ENCODE measurements at regions not wholly inside any gene's neighbourhood (a gene's known extent, or its start where the extent isn't known, plus 50 kb on each side); places are given as distances from the start of the nearest gene placed in this dataset.
"Not testable (repeated sequence)": the region's sequence is repeated elsewhere in the genome, so short reads cannot be mapped to it uniquely, and the experiment has no call there.

DNA sequence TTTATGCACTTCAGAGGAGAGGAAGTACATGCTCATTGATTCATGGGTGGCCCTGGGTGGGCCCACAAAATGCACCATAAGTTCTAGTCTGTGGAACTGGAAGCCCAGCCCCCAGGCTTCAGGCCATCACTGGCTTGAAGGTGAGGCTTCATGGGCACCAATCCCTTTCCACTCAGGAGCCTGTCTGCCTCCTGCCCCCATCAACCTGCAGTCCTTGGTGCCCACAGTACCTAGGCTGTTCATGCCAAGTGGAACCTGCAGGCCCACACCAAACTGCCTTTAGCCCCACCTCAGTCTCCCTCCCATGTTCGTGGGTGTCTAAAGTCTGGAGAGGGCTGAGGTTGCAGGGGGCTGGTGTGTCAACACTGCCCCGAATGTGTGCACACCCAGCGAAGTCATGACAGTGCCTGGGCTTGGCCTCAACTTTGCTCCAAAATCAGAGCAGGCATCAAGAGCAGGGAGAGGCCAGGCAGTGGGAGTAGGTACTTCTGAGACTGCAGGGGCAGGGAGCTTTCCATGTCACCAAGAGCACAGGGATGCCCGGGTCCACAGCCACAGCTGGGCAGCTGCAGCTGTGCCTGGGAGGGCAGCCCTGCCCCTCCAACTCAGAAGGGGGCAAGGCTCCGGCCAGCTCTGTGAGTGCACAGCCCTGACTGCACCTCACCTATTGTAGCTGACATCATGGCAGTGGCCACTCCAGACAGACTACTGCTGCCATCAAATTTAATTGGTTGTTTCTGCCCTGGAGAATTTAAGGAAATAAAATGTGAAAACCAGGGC, 1250.4 kb upstream of the IGFBP7 start:
- Mint-ChIP-seq H3K9me3 (ENCODE audit: low read depth) (peaks cover 22% of the 10 kb centered on the region), H3K4me3 (no peak overlapping the region), H3K36me3 (no peaks in the 10 kb centered on the region), H3K4me1 (no peaks in the 10 kb centered on the region), H3K27me3 (no peaks in the 10 kb centered on the region), H3K27ac (no peak overlapping the region)
- DNase-seq (no peak), ATAC-seq (no peak)
- CTCF ChIA-PET, result no interaction called here

DNA sequence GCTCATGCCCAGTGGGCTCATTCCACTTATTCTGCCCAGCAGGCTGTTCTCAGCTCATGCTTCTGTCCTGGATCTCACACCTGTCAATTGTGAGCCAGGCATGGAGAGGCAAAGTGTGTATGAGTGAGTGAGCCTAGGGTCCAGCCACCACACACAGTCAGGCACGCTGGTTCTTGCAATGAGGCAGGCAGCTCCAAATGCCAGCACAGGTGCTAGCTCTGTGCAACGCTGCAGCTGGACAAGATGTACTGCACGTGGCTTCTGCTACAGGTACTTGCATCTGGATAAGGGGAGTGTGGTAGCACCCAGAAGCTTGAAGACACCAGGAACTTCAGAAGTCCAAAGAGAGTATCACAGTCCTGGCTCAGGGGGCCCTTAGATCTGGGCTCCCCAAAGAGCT, 1249.4 kb upstream of the IGFBP7 start:
- DNase-seq (no peak), ATAC-seq (no peak)
- Mint-ChIP-seq H3K27ac (no peak overlapping the region), H3K36me3 (no peaks in the 10 kb centered on the region), H3K4me1 (no peaks in the 10 kb centered on the region), H3K27me3 (no peaks in the 10 kb centered on the region), H3K4me3 (no peak overlapping the region), H3K9me3 (ENCODE audit: low read depth) (peaks cover 21% of the 10 kb centered on the region)
- CTCF ChIA-PET, result no interaction called here

DNA sequence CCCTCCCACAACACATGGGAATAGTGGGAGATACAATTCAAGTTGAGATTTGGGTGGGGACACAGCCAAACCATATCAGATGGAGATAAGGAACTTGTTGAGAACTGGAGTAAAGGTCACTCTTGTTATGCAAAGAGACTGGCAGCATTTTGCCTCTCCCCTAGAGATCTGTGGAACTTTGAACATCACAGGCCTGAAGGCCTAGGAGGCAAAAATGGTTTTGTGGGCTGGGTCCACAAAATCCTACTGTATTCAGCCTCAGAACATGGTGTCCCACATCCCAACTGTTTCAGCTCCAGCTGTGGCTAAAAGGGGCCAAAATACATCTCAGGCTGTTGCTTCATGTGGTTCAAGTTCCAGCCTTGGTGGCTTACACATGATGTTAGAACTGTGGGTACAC, 1247.8 kb upstream of the IGFBP7 start:
- DNase-seq (no peak), ATAC-seq (no peak)
- Mint-ChIP-seq H3K4me1 (no peaks in the 10 kb centered on the region), H3K27me3 (no peaks in the 10 kb centered on the region), H3K4me3 (no peak overlapping the region), H3K9me3 (ENCODE audit: low read depth) (peaks cover 21% of the 10 kb centered on the region), H3K27ac (no peak overlapping the region), H3K36me3 (no peaks in the 10 kb centered on the region)
- CTCF ChIA-PET, result no interaction called here

DNA sequence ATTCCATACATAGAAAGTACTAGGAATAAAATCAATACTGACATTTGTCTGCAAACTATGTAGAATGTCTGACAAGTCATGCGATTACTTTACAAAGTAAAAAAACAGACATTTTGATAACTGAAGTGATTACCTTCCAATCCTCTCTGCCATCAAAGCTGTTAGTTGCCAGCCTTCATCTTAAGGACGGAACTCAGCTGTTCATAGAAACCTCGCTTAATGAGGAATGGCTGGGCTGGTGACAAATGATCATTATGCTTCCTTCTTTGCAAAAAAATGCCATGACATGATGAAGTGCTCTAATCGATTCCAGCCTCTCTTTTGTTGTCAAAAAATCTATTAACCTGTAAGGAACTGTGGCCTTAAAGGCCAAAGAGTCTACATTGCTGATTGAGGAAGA, 1214.9 kb upstream of the IGFBP7 start:
- no peak overlapping the region for H3K4me3 Mint-ChIP-seq
- no peaks in the 10 kb centered on the region for H3K4me1 Mint-ChIP-seq
- no peaks in the 10 kb centered on the region for H3K36me3 Mint-ChIP-seq
- DNase-seq (no peak), ATAC-seq (no peak)
- no peak overlapping the region for H3K27ac Mint-ChIP-seq
- H3K27me3 Mint-ChIP-seq, result no peaks in the 10 kb centered on the region
- CTCF ChIA-PET, result no interaction called here
- peaks cover 4% of the 10 kb centered on the region for H3K9me3 Mint-ChIP-seq (ENCODE audit: low read depth)

DNA sequence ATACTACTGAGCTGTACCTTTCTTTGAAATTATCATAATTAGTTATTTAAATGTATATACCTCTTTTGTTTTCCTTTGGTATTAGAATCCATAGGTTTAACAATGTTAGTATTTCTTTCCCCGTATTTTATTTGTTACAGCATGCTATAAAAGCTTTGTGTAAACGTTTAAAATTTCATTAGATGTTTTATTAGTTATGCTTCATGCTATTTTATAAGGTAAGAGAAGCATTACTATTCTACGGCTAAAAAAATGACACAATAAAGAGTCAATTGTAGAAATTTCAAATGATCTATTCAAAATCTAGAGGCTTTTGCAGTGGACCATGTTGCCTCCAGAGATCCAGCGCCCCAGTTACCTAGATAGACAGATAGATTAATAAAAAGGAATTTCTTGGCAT, 1203.3 kb upstream of the IGFBP7 start:
- DNase-seq (no peak), ATAC-seq (no peak)
- Mint-ChIP-seq H3K36me3 (no peaks in the 10 kb centered on the region), H3K4me1 (no peaks in the 10 kb centered on the region), H3K27ac (no peak overlapping the region), H3K4me3 (no peak overlapping the region), H3K9me3 (ENCODE audit: low read depth) (peaks cover 2% of the 10 kb centered on the region), H3K27me3 (no peaks in the 10 kb centered on the region)
- CTCF ChIA-PET, result no interaction called here

DNA sequence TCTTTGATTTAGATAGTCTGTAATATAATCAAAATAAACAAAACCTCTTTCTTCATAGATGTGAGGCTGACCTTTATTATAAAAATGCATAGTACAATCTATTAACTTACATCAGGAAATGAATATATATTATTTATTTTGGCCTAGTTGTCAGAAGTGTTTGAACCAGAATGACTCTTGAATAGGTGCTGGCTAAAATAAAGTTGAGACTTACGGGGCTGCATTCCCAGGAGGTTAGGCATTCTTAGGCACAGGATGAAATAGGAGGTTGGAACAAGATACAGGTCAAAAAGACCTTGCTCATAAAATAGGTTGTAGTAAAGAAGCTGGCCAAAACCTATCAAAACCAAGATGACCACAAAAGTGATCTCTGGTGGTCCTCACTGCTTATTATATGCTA, 1193.3 kb upstream of the IGFBP7 start:
- H3K27ac Mint-ChIP-seq, result no peak overlapping the region
- no peak overlapping the region for H3K4me3 Mint-ChIP-seq
- DNase-seq, result no peak
- H3K9me3 Mint-ChIP-seq (ENCODE audit: low read depth), result no peaks in the 10 kb centered on the region
- no peak for ATAC-seq
- H3K4me1 Mint-ChIP-seq, result no peaks in the 10 kb centered on the region
- H3K27me3 Mint-ChIP-seq, result no peaks in the 10 kb centered on the region
- CTCF ChIA-PET, result no interaction called here
- no peaks in the 10 kb centered on the region for H3K36me3 Mint-ChIP-seq

DNA sequence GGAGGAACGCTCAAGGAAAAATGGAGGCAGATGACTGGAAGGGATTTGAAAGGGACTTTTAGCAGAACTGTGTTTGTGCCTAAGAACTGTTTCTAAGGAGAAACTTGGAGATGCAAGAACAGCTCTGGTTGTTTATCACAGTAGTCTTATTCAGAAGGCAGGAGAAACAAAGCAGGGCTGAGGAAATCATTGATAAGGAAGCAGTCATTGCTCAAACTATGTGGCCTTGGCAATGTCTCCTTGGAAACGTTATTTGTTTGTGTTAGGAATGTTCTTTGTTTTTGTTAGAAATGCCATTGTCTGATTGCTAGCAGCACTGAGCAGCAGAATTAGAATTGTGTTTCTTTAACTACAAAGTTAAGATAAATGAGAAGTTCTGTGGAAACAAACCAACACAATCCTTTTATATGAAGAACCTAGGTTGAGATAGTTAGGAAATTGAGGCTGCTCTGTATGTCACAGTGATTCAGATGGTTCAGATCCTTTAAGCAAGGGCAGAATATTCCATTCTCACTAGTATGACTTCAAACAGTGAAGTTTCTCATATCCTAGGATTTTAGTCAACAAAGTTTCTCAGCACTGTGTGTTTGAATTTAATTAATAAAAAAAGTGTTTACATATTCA, 1191.3 kb upstream of the IGFBP7 start:
- Mint-ChIP-seq H3K27ac (no peak overlapping the region), H3K27me3 (no peaks in the 10 kb centered on the region), H3K36me3 (no peaks in the 10 kb centered on the region), H3K4me1 (no peaks in the 10 kb centered on the region), H3K9me3 (ENCODE audit: low read depth) (no peaks in the 10 kb centered on the region), H3K4me3 (no peak overlapping the region)
- CTCF ChIA-PET, result no interaction called here
- DNase-seq (no peak), ATAC-seq (no peak)

DNA sequence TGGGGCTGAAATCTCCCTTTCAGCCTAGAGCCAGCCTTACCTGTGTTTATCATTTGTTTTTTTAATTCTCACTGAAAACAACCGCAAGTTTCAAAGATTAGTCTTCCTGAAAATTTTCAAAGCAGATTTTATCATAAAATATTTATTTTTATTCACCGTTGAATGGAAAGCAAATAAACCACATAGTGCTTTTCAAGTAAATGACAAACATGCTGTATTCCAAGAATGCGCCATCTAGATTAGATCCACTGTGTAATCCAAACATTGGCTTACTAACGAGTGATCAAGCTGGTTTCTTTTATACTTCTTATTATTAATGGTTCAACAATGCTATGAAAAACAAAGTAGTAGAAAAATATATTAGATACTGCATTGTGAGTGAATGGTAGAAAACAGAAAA, 1176.2 kb upstream of the IGFBP7 start:
- no peak overlapping the region for H3K27ac Mint-ChIP-seq
- no peaks in the 10 kb centered on the region for H3K4me1 Mint-ChIP-seq
- H3K4me3 Mint-ChIP-seq, result no peak overlapping the region
- no peaks in the 10 kb centered on the region for H3K27me3 Mint-ChIP-seq
- no peak for ATAC-seq
- CTCF ChIA-PET, result no interaction called here
- no peak for DNase-seq
- H3K36me3 Mint-ChIP-seq, result no peaks in the 10 kb centered on the region
- H3K9me3 Mint-ChIP-seq (ENCODE audit: low read depth), result peaks cover 2% of the 10 kb centered on the region

DNA sequence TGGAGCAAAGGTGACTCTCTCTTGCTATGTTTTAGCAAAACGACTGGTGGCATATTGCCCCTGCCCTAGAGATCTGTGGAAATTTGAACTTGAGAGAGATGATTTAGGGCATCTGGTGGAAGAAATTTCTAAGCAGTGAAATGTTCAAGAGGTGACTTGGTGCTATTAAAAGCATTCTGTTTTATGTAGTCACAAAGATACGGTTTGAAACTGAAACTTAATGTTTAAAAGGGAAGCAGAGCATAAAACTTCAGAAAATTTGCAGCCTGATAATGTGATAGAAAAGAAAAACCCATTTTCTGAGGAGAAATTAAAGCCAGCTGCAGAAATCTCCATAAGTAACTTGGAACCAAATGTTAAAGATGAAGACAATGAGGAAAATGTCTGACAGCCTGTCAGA, 1170.7 kb upstream of the IGFBP7 start:
- ATAC-seq; H3K4me3 Mint-ChIP-seq; H3K9me3 Mint-ChIP-seq (ENCODE audit: low read depth); H3K27me3 Mint-ChIP-seq; DNase-seq; H3K4me1 Mint-ChIP-seq; CTCF ChIA-PET; H3K27ac Mint-ChIP-seq; H3K36me3 Mint-ChIP-seq: not testable (repeated sequence)

DNA sequence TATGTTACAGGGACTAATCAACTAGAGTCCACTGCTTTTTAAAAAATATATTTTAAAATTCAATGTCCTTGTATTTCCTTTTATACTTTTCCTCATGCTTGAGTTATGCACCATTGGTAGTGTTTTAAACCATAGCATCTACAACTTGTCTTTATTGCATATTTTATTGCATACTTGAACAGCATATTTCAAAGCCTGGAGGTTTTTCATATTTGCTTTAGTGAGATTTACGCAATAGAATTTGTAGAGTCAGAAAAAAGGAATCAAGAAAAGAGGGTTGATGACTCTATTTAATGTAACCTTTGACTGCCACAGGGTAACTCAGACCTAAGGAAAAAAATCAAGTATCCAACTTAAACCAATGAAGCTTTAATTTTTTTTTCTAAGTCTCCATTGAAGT, 1165.7 kb upstream of the IGFBP7 start:
- DNase-seq, result no peak
- peaks cover 2% of the 10 kb centered on the region for H3K9me3 Mint-ChIP-seq (ENCODE audit: low read depth)
- no peaks in the 10 kb centered on the region for H3K36me3 Mint-ChIP-seq
- CTCF ChIA-PET, result no interaction called here
- no peak overlapping the region for H3K27ac Mint-ChIP-seq
- H3K4me1 Mint-ChIP-seq, result no peaks in the 10 kb centered on the region
- H3K4me3 Mint-ChIP-seq, result no peak overlapping the region
- no peak for ATAC-seq
- no peaks in the 10 kb centered on the region for H3K27me3 Mint-ChIP-seq

DNA sequence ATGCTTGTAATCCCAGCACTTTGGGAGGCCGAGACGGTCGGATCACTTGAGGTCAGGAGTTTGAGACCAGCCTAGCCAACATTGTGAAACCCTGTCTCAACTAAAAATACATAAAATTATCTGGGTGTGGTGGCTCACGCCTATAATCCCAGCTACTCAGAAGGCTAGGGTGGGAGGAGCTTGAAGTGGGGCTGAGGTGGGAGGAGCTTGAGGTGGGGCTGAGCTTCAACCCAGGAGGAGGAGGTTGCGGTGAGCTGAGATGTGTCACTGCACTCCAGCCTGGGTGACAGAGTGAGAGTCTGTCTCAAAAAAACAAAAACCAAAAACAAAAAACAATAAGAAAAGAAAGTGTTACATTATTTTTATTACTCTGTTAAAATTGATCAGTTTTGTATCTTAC, 1164.4 kb upstream of the IGFBP7 start:
- ATAC-seq (no peak), DNase-seq (no peak)
- CTCF ChIA-PET, result no interaction called here
- no peaks in the 10 kb centered on the region for H3K27me3 Mint-ChIP-seq
- H3K9me3 Mint-ChIP-seq (ENCODE audit: low read depth), result peaks cover 2% of the 10 kb centered on the region
- no peak overlapping the region for H3K27ac Mint-ChIP-seq
- no peaks in the 10 kb centered on the region for H3K4me1 Mint-ChIP-seq
- no peaks in the 10 kb centered on the region for H3K36me3 Mint-ChIP-seq
- H3K4me3 Mint-ChIP-seq, result no peak overlapping the region

DNA sequence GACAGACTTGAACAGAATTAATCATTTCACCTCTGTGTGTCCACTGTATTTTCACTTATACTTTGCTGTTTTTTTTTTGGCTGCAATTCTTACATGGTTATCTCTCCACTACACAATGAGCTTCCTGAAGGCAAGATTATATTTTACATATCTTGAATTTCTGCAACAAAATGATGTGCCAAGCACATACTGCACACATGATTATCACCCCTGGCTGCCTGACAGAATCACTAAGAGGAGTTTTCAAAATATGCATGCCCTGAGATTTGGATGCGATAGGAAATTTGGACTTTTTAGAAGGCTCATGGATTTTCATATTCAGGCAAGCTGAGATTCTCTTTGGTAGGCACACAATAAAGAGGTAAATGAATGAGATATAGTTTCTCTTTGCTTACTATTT, 1162.1 kb upstream of the IGFBP7 start:
- H3K4me3 Mint-ChIP-seq, result no peak overlapping the region
- CTCF ChIA-PET, result no interaction called here
- H3K4me1 Mint-ChIP-seq, result no peaks in the 10 kb centered on the region
- H3K9me3 Mint-ChIP-seq (ENCODE audit: low read depth), result peaks cover 8% of the 10 kb centered on the region
- no peak for DNase-seq
- H3K27ac Mint-ChIP-seq, result no peak overlapping the region
- H3K36me3 Mint-ChIP-seq, result no peaks in the 10 kb centered on the region
- ATAC-seq, result no peak
- no peaks in the 10 kb centered on the region for H3K27me3 Mint-ChIP-seq

DNA sequence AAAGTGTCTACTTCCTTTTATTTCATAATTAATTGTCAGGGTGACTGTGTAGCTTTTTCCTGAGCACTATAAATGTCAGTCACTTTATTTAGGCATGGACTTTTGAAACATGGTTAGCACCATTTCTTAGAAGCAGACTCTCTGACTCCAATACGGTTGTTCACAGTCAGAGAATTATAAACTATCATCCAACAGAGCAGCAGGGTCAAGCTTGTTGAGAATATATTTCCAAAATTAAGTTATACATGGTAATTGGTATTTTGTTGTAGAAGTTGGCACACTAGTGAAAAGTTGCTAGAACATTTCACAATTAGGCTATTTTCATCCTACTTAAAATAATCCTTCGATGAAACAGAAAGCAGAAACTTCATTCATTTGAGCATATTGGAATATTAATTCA, 1155.5 kb upstream of the IGFBP7 start:
- H3K27me3 Mint-ChIP-seq, result no peaks in the 10 kb centered on the region
- peaks cover 11% of the 10 kb centered on the region for H3K9me3 Mint-ChIP-seq (ENCODE audit: low read depth)
- no peak for ATAC-seq
- H3K4me1 Mint-ChIP-seq, result no peaks in the 10 kb centered on the region
- H3K36me3 Mint-ChIP-seq, result no peaks in the 10 kb centered on the region
- DNase-seq, result no peak
- H3K4me3 Mint-ChIP-seq, result no peak overlapping the region
- CTCF ChIA-PET, result no interaction called here
- no peak overlapping the region for H3K27ac Mint-ChIP-seq

DNA sequence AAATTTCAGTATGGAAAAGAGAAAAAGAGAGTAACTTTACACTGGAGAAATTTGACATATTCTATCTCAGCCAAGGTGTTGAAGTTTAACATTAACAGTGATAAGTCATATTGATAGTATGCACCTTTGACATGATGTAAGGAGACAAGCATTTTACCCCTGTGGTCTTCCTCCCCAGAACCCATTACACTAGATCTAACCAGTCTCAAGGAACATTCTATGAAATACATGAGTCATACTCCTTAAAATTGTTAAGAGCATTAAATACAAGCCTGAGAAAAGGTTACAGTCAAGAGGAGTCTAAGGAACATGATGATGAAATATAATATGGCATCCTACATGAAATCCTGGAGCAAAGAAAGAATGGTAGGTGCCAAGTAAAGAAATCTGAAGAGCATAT, 1151.3 kb upstream of the IGFBP7 start:
- no peaks in the 10 kb centered on the region for H3K4me1 Mint-ChIP-seq
- CTCF ChIA-PET, result no interaction called here
- no peak for DNase-seq
- H3K27ac Mint-ChIP-seq, result no peak overlapping the region
- H3K36me3 Mint-ChIP-seq, result no peaks in the 10 kb centered on the region
- H3K4me3 Mint-ChIP-seq, result no peak overlapping the region
- ATAC-seq, result no peak
- H3K9me3 Mint-ChIP-seq (ENCODE audit: low read depth), result peaks cover 5% of the 10 kb centered on the region
- H3K27me3 Mint-ChIP-seq, result no peaks in the 10 kb centered on the region

DNA sequence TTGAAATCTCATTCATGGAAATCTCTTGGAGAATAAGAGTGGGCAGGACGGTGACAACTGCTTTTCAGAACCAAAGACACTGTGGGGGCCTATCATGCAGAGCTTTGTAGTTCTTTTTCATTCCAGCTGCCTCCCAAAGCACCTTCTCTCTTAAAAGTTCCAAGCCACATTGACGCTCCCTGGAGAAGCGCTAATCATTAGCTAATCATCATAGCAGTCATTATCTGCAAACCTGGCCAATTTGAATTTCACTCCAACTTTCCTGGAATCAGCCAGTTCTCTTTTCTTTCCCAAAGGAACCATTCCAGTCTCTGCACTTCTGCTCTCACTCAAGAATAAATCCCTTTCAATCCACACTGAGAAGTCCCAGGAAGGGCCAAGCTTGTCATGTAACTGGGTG, 1144.1 kb upstream of the IGFBP7 start:
- no peaks in the 10 kb centered on the region for H3K27me3 Mint-ChIP-seq
- peaks cover under 1% of the 10 kb centered on the region for H3K9me3 Mint-ChIP-seq (ENCODE audit: low read depth)
- CTCF ChIA-PET, result no interaction called here
- no peak overlapping the region for H3K27ac Mint-ChIP-seq
- no peak for ATAC-seq
- H3K4me3 Mint-ChIP-seq, result no peak overlapping the region
- H3K4me1 Mint-ChIP-seq, result no peaks in the 10 kb centered on the region
- DNase-seq, result no peak
- no peaks in the 10 kb centered on the region for H3K36me3 Mint-ChIP-seq
